K562 (cell line): ENCODE measurements at regions not wholly inside any gene's neighbourhood (a gene's known extent, or its start where the extent isn't known, plus 50 kb on each side); places are given as distances from the start of the nearest gene placed in this dataset.
"Not testable (repeated sequence)": the region's sequence is repeated elsewhere in the genome, so short reads cannot be mapped to it uniquely, and the experiment has no call there.

Experiments
- ATAC-seq: fragments of 200-7000 bp; cut with Tn5 transposase; 3 replicates; pipeline ENCODE4 v1.9.1; 2020; ENCODE audit warnings: moderate library complexity
- BruUV-seq: library from RNA; stranded (reverse); fragments of 400-500 nt; replicated peaks from 2 replicates; lab custom pipeline; 2021; lab: Mats Ljungman, UMichigan
- CTCF ChIA-PET: fragments of 300-600 bp; formaldehyde crosslinking; extraction: SDS; loops from one replicate; lab custom pipeline; 2021; ENCODE audit warnings: low intra/inter-chr PET ratio; lab: Yijun Ruan, JAX
- POLR2A ChIA-PET: fragments of 300-600, 350-650 bp; sonication (Branson Sonifier 250); formaldehyde crosslinking; extraction: SDS; loops from one replicate; lab custom pipeline; 2021; ENCODE audit warnings: antibody characterized with exemption, inconsistent platforms; lab: Yijun Ruan, JAX
- DNase-seq, 4 experiments: peaks; one replicate each; pipeline versions ENCODE4 v3.0.0 to v3.0.0-alpha.2; 2011 to 2018; ENCODE audit warnings: low spot score in 3 of 4, mixed read lengths in 3 of 4; ENCODE audit errors: extremely low read depth in 1 of 4
- FAIRE-seq: peaks from 2 replicates; lab custom pipeline; 2011; peaks lifted over from hg19 to GRCh38; lab: Jason Lieb, UNC
- H2AFZ ChIP-seq: 2 replicates; pipeline ENCODE4 v1.6.0; 2011; ENCODE audit warnings: low read depth, low read length, control low read depth, inconsistent platforms
- H3K27ac ChIP-seq: fragments of 200-600 bp; 3 replicates; pipeline ENCODE4 v1.8.0; 2011; ENCODE audit warnings: low read depth, mild to moderate bottlenecking, control low read depth, inconsistent platforms, low read length, moderate library complexity, mixed read lengths; ENCODE audit errors: extremely low read depth
- H3K27me3 ChIP-seq, 2 experiments: fragments of 300-600 bp in 1 of 2; 2 replicates in 1 of 2; 3 replicates in 1 of 2; pipeline versions ENCODE4 v1.6.0 to v1.8.0; 2011; ENCODE audit warnings: inconsistent platforms in 2 of 2, low read length in 2 of 2, mild to moderate bottlenecking in 1 of 2, mixed read lengths in 1 of 2, moderate library complexity in 1 of 2; ENCODE audit not compliant: control insufficient read depth in 2 of 2, insufficient read depth in 2 of 2
- H3K36me3 ChIP-seq: fragments of 300-600 bp; 3 replicates; pipeline ENCODE4 v1.8.0; 2011; ENCODE audit warnings: mild to moderate bottlenecking, low read length, inconsistent platforms; ENCODE audit not compliant: control insufficient read depth, insufficient read depth
- H3K4me1 ChIP-seq, 2 experiments: fragments of 200-600 bp in 1 of 2; replicated peaks in 1 of 2; 2 replicates in 1 of 2; 3 replicates in 1 of 2; pipeline versions ENCODE4 v1.5.1 to v1.8.0; 2011; ENCODE audit warnings: inconsistent platforms in 2 of 2, low read length in 2 of 2, mild to moderate bottlenecking in 1 of 2, mixed read lengths in 1 of 2, moderate library complexity in 1 of 2; ENCODE audit not compliant: control insufficient read depth in 2 of 2, insufficient read depth in 2 of 2
- H3K4me2 ChIP-seq: 2 replicates; pipeline ENCODE4 v1.6.1; 2011; ENCODE audit warnings: low read length, control low read depth, inconsistent platforms, mixed read lengths; ENCODE audit not compliant: insufficient read depth
- H3K4me3 ChIP-seq: fragments of 200-600 bp; sonication (generic), shearing (Covaris generic); 2 replicates; pipeline ENCODE4 v1.5.1; 2016; ENCODE audit warnings: control low read depth, inconsistent platforms
- H3K79me2 ChIP-seq: fragments of 200-600 bp; 3 replicates; pipeline ENCODE4 v1.8.0; 2011; ENCODE audit warnings: low read length, inconsistent platforms; ENCODE audit not compliant: control insufficient read depth, insufficient read depth
- H3K9ac ChIP-seq, 2 experiments: 2 replicates each; pipeline versions ENCODE4 v1.6.0 to v1.6.1; 2011; ENCODE audit warnings: low read depth in 2 of 2, low read length in 2 of 2, control low read depth in 1 of 2, inconsistent platforms in 1 of 2, mild to moderate bottlenecking in 1 of 2, mixed read lengths in 1 of 2; ENCODE audit not compliant: insufficient read depth in 1 of 2
- H3K9me1 ChIP-seq: one replicate; pipeline ENCODE4 v1.6.0; 2011; ENCODE audit warnings: inconsistent platforms, mild to moderate bottlenecking, low read length, moderate library complexity; ENCODE audit not compliant: control insufficient read depth, insufficient read depth
- H3K9me3 ChIP-seq: replicated peaks from 2 replicates; pipeline ENCODE4 v1.5.1; 2011; ENCODE audit warnings: low read depth, low read length, inconsistent platforms; ENCODE audit not compliant: control insufficient read depth, insufficient read depth
- H4K20me1 ChIP-seq: replicated peaks from 2 replicates; pipeline ENCODE4 v1.6.1; 2011; ENCODE audit warnings: low read length, inconsistent platforms, mixed read lengths; ENCODE audit not compliant: control insufficient read depth, insufficient read depth
- CBFA2T2 ChIP-seq: fragments of 450-650 bp; conservative IDR thresholded peaks from 2 replicates; pipeline ENCODE4 v1.6.1; 2017; ENCODE audit warnings: mild to moderate bottlenecking
- RAD51 ChIP-seq: fragments of 450-650 bp; IDR thresholded peaks from 2 replicates; pipeline ENCODE4 v1.7.1; 2016; ENCODE audit warnings: low read depth, mild to moderate bottlenecking, borderline replicate concordance
- TOE1 ChIP-seq, 2 experiments: fragments of 450-650 bp in 1 of 2; sonication (generic) in 1 of 2; formaldehyde crosslinking in 1 of 2; IDR thresholded peaks; 2 replicates each; pipeline versions ENCODE4 v1.7.1 to v1.8.0; 2016 to 2022; ENCODE audit warnings: borderline replicate concordance in 2 of 2, mild to moderate bottlenecking in 2 of 2, antibody characterized with exemption in 1 of 2, inconsistent platforms in 1 of 2, low read depth in 1 of 2, missing genetic modification reagents in 1 of 2, moderate library complexity in 1 of 2
- USF2 ChIP-seq: sonication (generic); formaldehyde crosslinking; IDR thresholded peaks from 2 replicates; pipeline ENCODE4 v1.5.0; 2020; ENCODE audit warnings: missing genetic modification reagents
- WGBS: fragments of 100-300 bp; shearing (Covaris generic); methylation state at CpG from one replicate; pipeline ENCODE4 v1.1.6; 2016; ENCODE audit warnings: low coverage, mixed read lengths; ENCODE audit not compliant: insufficient coverage; ENCODE audit errors: missing lambda C conversion rate; 5-methylcytosine and 5-hydroxymethylcytosine counted together
- in situ Hi-C: fragments of 300-500 bp; cut with MboI; formaldehyde crosslinking; loops from 4 replicates; pipeline ENCODE4 v1.15.0; 2018; ENCODE audit warnings: inconsistent platforms, mixed read lengths
- intact Hi-C: fragments of 100-400 bp; cut with micrococcal nuclease; formaldehyde crosslinking; loops from 2 replicates; pipeline ENCODE4 v1.14.2; 2022
- TF ChIP-seq, protein P1 (sequence below): fragments of 450-650 bp; formaldehyde crosslinking; IDR thresholded peaks from 2 replicates; pipeline ENCODE4 v1.4.0; 2020; ENCODE audit warnings: mild to moderate bottlenecking, mixed read lengths

- FAIRE-seq; H4K20me1 ChIP-seq; ATAC-seq; BruUV-seq; CTCF ChIA-PET; H3K27me3 ChIP-seq; H3K4me3 ChIP-seq; H3K9me3 ChIP-seq; DNase-seq; H3K4me2 ChIP-seq; H3K36me3 ChIP-seq; H3K79me2 ChIP-seq; H3K9me1 ChIP-seq; H2AFZ ChIP-seq; H3K4me1 ChIP-seq; H3K9ac ChIP-seq; POLR2A ChIA-PET; intact Hi-C loops; H3K27ac ChIP-seq; TF ChIP-seq TOE1 (CRISPR knock-in tag; IDR thresholded peaks at IDR 0.05; ENCODE audit: borderline replicate concordance, low read depth): not testable (repeated sequence)
- in situ Hi-C loops, result loop anchor here (25.0 kb wide), 1 partner anchor 1198 kb away; no protein-coding TSS in a partner anchor
- TF ChIP-seq CBFA2T2, result peak; percentile 25
- peak; percentile 4; the same call in 1 of the 2 replicates for TF ChIP-seq USF2 (CRISPR knock-in tag)
- TF ChIP-seq, protein P1, sequence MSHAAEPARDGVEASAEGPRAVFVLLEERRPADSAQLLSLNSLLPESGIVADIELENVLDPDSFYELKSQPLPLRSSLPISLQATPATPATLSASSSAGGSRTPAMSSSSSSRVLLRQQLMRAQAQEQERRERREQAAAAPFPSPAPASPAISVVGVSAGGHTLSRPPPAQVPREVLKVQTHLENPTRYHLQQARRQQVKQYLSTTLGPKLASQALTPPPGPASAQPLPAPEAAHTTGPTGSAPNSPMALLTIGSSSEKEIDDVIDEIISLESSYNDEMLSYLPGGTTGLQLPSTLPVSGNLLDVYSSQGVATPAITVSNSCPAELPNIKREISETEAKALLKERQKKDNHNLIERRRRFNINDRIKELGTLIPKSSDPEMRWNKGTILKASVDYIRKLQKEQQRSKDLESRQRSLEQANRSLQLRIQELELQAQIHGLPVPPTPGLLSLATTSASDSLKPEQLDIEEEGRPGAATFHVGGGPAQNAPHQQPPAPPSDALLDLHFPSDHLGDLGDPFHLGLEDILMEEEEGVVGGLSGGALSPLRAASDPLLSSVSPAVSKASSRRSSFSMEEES, result peak; percentile 82
- TF ChIP-seq TOE1 (IDR thresholded peaks at IDR 0.05; ENCODE audit: borderline replicate concordance), result 0 out of 2 replicates have a peak, but pooled peaks have one; percentile 22
- TF ChIP-seq RAD51, result peak; percentile 55; the same call in 1 of the 2 replicates
- WGBS, result 16% methylated on average over 2 of the region's 2 CpGs
These were observed 947.1 kb upstream of the DEFB115 start for GRCh38 chr20:30310385-30310784.
